GM12873 (cell line): ENCODE measurements at regions not wholly inside any gene's neighbourhood (a gene's known extent, or its start where the extent isn't known, plus 50 kb on each side); places are given as distances from the start of the nearest gene placed in this dataset.

Source experiments
- TF ChIP-seq, protein P1 (sequence below): IDR thresholded peaks from 2 replicates; pipeline ENCODE4 v1.5.1; 2012; ENCODE audit warnings: low read depth, mild to moderate bottlenecking, moderate library complexity, low read length, control low read depth; ENCODE audit not compliant: insufficient read depth; ENCODE audit errors: missing control alignments

DNA sequence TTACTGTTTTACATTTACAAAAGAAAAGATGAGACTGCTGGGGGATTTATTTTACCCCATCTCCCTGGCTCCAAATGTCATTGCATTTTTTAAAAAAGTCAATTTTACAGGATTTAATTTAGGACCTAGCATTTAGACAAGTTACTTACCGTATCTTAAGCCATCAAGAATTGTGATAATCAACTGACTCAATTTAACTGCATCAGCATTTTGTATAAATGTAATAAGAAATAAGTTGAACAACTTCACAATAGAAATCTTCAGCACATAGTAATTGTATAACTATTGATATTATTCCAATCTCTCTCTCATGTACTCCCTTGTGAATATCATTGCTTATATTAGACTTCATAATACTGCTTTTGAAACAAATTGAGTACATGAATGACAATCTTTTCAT is 907.5 kb upstream of the SLC10A2 start:
- TF ChIP-seq, protein P1, sequence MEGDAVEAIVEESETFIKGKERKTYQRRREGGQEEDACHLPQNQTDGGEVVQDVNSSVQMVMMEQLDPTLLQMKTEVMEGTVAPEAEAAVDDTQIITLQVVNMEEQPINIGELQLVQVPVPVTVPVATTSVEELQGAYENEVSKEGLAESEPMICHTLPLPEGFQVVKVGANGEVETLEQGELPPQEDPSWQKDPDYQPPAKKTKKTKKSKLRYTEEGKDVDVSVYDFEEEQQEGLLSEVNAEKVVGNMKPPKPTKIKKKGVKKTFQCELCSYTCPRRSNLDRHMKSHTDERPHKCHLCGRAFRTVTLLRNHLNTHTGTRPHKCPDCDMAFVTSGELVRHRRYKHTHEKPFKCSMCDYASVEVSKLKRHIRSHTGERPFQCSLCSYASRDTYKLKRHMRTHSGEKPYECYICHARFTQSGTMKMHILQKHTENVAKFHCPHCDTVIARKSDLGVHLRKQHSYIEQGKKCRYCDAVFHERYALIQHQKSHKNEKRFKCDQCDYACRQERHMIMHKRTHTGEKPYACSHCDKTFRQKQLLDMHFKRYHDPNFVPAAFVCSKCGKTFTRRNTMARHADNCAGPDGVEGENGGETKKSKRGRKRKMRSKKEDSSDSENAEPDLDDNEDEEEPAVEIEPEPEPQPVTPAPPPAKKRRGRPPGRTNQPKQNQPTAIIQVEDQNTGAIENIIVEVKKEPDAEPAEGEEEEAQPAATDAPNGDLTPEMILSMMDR: no peak

DNA sequence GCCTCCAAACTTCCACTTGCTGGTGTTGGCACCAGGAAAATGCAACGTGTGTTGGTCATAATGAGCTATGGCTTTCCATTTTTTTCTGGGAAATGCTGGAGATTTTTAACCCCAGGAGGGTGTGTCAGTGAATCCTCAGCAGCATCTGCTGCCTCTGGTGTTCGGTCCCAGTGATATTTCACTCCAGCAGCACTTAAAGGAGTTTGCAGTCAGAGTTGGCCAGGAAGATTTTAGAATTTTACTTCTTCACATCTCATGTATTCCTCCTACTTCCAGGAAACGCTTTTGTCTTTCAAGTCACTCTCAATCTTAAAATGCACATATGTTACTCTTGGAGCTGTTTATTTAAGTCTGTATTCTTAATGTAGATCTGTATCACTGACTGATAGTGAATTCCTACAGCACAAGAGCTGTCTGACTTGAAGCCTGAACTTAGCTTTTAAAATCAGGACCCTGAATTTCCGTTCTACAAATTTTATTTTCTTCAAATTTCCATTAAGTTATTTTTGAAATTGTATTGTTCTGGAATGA is 903.4 kb upstream of the SLC10A2 start:
- TF ChIP-seq, protein P1: no peak

DNA sequence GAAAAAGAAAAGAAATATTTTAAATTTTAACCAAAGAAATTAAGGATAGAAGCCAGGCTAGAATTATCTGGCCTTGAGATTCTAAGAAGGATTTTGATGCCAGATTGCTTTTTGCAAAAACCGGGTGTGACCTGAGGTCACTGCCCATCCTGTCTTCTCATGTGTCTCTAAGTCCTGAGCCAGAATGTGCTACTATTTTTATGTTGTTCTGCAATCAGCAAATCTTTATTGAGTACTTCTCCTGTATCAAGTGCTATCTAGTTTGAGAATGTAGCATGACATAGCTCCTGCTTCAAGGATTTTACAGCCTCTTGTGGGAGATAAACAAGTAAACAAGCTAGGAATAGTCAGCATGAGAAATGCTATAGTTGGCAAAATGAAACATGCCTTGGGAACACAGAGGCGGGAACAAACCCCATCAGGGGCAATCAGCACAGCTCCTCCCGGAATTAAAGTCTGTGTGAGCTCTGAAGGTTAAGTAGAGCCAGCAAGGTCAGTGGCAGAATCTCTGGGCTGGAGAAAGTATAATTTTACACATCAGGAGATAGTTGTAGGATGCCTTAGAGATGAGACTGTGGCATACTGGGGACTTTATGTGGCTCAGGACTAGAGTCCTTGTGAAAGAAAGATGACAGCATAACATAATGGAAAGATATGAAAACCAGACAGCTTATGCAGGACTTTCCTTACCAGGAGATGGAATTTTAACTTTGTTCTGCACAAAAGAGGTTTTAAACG is 899.5 kb upstream of the SLC10A2 start:
- TF ChIP-seq, protein P1: no peak

- TF ChIP-seq, protein P1: no peak
Measured at GRCh38 chr13:103961784-103962183, 895.6 kb upstream of the SLC10A2 start.

DNA sequence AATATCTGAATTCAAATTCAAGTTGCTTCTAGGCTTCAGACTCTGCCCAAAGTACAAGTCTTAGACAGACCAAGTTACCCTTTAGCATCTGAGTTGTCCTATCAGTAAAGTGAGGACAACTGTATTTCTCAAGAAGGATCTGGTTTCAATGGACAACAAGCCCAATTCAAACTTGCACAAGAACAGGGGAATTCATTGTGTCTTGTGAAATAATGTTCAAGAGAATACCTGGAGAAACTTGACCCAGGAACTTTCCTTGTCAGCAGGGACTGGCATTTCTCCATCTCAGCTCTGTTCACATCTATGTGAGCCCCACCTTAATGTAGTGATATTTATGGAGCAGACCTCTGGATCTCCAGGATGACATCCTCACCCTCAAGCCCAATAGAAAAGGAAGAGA is 894.9 kb upstream of the SLC10A2 start:
- TF ChIP-seq, protein P1: no peak

- TF ChIP-seq, protein P1: no peak
Measured at GRCh38 chr13:103960001-103960400, 893.8 kb upstream of the SLC10A2 start.

GRCh38 chr13:103958691-103959090 is 892.5 kb upstream of the SLC10A2 start:
- TF ChIP-seq, protein P1: no peak
